K562 (cell line): ENCODE measurements at regions not wholly inside any gene's neighbourhood (a gene's known extent, or its start where the extent isn't known, plus 50 kb on each side); places are given as distances from the start of the nearest gene placed in this dataset.

Experiments
- ATAC-seq: fragments of 200-7000 bp; cut with Tn5 transposase; 3 replicates; pipeline ENCODE4 v1.9.1; 2020; ENCODE audit warnings: moderate library complexity
- BruUV-seq: library from RNA; stranded (reverse); fragments of 400-500 nt; replicated peaks from 2 replicates; lab custom pipeline; 2021; lab: Mats Ljungman, UMichigan
- CTCF ChIA-PET: fragments of 300-600 bp; formaldehyde crosslinking; extraction: SDS; loops from one replicate; lab custom pipeline; 2021; ENCODE audit warnings: low intra/inter-chr PET ratio; lab: Yijun Ruan, JAX
- POLR2A ChIA-PET: fragments of 300-600, 350-650 bp; sonication (Branson Sonifier 250); formaldehyde crosslinking; extraction: SDS; loops from one replicate; lab custom pipeline; 2021; ENCODE audit warnings: antibody characterized with exemption, inconsistent platforms; lab: Yijun Ruan, JAX
- DNase-seq, 4 experiments: peaks; one replicate each; pipeline versions ENCODE4 v3.0.0 to v3.0.0-alpha.2; 2011 to 2018; ENCODE audit warnings: low spot score in 3 of 4, mixed read lengths in 3 of 4; ENCODE audit errors: extremely low read depth in 1 of 4
- FAIRE-seq: peaks from 2 replicates; lab custom pipeline; 2011; peaks lifted over from hg19 to GRCh38; lab: Jason Lieb, UNC
- H2AFZ ChIP-seq: 2 replicates; pipeline ENCODE4 v1.6.0; 2011; ENCODE audit warnings: low read depth, low read length, control low read depth, inconsistent platforms
- H3K27ac ChIP-seq: fragments of 200-600 bp; 3 replicates; pipeline ENCODE4 v1.8.0; 2011; ENCODE audit warnings: low read depth, mild to moderate bottlenecking, control low read depth, inconsistent platforms, low read length, moderate library complexity, mixed read lengths; ENCODE audit errors: extremely low read depth
- H3K27me3 ChIP-seq, 2 experiments: fragments of 300-600 bp in 1 of 2; 2 replicates in 1 of 2; 3 replicates in 1 of 2; pipeline versions ENCODE4 v1.6.0 to v1.8.0; 2011; ENCODE audit warnings: inconsistent platforms in 2 of 2, low read length in 2 of 2, mild to moderate bottlenecking in 1 of 2, mixed read lengths in 1 of 2, moderate library complexity in 1 of 2; ENCODE audit not compliant: control insufficient read depth in 2 of 2, insufficient read depth in 2 of 2
- H3K36me3 ChIP-seq: fragments of 300-600 bp; 3 replicates; pipeline ENCODE4 v1.8.0; 2011; ENCODE audit warnings: mild to moderate bottlenecking, low read length, inconsistent platforms; ENCODE audit not compliant: control insufficient read depth, insufficient read depth
- H3K4me1 ChIP-seq, 2 experiments: fragments of 200-600 bp in 1 of 2; replicated peaks in 1 of 2; 2 replicates in 1 of 2; 3 replicates in 1 of 2; pipeline versions ENCODE4 v1.5.1 to v1.8.0; 2011; ENCODE audit warnings: inconsistent platforms in 2 of 2, low read length in 2 of 2, mild to moderate bottlenecking in 1 of 2, mixed read lengths in 1 of 2, moderate library complexity in 1 of 2; ENCODE audit not compliant: control insufficient read depth in 2 of 2, insufficient read depth in 2 of 2
- H3K4me2 ChIP-seq: 2 replicates; pipeline ENCODE4 v1.6.1; 2011; ENCODE audit warnings: low read length, control low read depth, inconsistent platforms, mixed read lengths; ENCODE audit not compliant: insufficient read depth
- H3K4me3 ChIP-seq: fragments of 200-600 bp; sonication (generic), shearing (Covaris generic); 2 replicates; pipeline ENCODE4 v1.5.1; 2016; ENCODE audit warnings: control low read depth, inconsistent platforms
- H3K79me2 ChIP-seq: fragments of 200-600 bp; 3 replicates; pipeline ENCODE4 v1.8.0; 2011; ENCODE audit warnings: low read length, inconsistent platforms; ENCODE audit not compliant: control insufficient read depth, insufficient read depth
- H3K9ac ChIP-seq, 2 experiments: 2 replicates each; pipeline versions ENCODE4 v1.6.0 to v1.6.1; 2011; ENCODE audit warnings: low read depth in 2 of 2, low read length in 2 of 2, control low read depth in 1 of 2, inconsistent platforms in 1 of 2, mild to moderate bottlenecking in 1 of 2, mixed read lengths in 1 of 2; ENCODE audit not compliant: insufficient read depth in 1 of 2
- H3K9me1 ChIP-seq: one replicate; pipeline ENCODE4 v1.6.0; 2011; ENCODE audit warnings: inconsistent platforms, mild to moderate bottlenecking, low read length, moderate library complexity; ENCODE audit not compliant: control insufficient read depth, insufficient read depth
- H3K9me3 ChIP-seq: replicated peaks from 2 replicates; pipeline ENCODE4 v1.5.1; 2011; ENCODE audit warnings: low read depth, low read length, inconsistent platforms; ENCODE audit not compliant: control insufficient read depth, insufficient read depth
- H4K20me1 ChIP-seq: replicated peaks from 2 replicates; pipeline ENCODE4 v1.6.1; 2011; ENCODE audit warnings: low read length, inconsistent platforms, mixed read lengths; ENCODE audit not compliant: control insufficient read depth, insufficient read depth
- FOXJ2 ChIP-seq: fragments of 200-800 bp; sonication (Bioruptor generic); IDR thresholded peaks from 2 replicates; pipeline ENCODE4 v1.6.1; 2016; ENCODE audit warnings: missing genetic modification characterization, missing compliant biosample characterization
- HNRNPUL1 ChIP-seq: fragments of 200-400 bp; formaldehyde crosslinking; IDR thresholded peaks from 2 replicates; pipeline ENCODE4 v1.6.1; 2017; ENCODE audit warnings: low read length
- IFI16 ChIP-seq: fragments of 250-450 bp; sonication (Bioruptor Pico); IDR thresholded peaks from 2 replicates; pipeline ENCODE4 v2.1.2; 2022; ENCODE audit warnings: mild to moderate bottlenecking, inconsistent platforms
- KLF13 ChIP-seq: fragments of 450-650 bp; IDR thresholded peaks from 2 replicates; pipeline ENCODE4 v1.6.1; 2016; ENCODE audit warnings: missing genetic modification characterization, low read depth, mild to moderate bottlenecking, missing compliant biosample characterization, moderate library complexity, borderline replicate concordance
- REST ChIP-seq, 2 experiments: fragments of 450-650 bp; formaldehyde crosslinking in 1 of 2; IDR thresholded peaks; 2 replicates each; pipeline versions ENCODE4 v1.4.0 to v1.6.1; 2014 to 2020; ENCODE audit warnings: mild to moderate bottlenecking in 2 of 2, borderline replicate concordance in 1 of 2, low read depth in 1 of 2
- RNF219 ChIP-seq: fragments of 250-450 bp; sonication (Bioruptor Pico); IDR thresholded peaks from 2 replicates; pipeline ENCODE4 v1.5.0; 2022; ENCODE audit warnings: mild to moderate bottlenecking
- SUPT5H ChIP-seq: fragments of 450-650 bp; IDR thresholded peaks from 2 replicates; pipeline ENCODE4 v1.6.1; 2016
- ZBTB5 ChIP-seq: fragments of 450-650 bp; IDR thresholded peaks from 2 replicates; pipeline ENCODE4 v1.6.1; 2017; ENCODE audit warnings: antibody characterized with exemption
- ZC3H8 ChIP-seq: fragments of 450-650 bp; IDR thresholded peaks from 2 replicates; pipeline ENCODE4 v1.6.1; 2017
- ZNF232 ChIP-seq: sonication (generic); formaldehyde crosslinking; IDR thresholded peaks from 2 replicates; pipeline ENCODE4 v1.8.0; 2022; ENCODE audit warnings: mild to moderate bottlenecking, missing genetic modification reagents
- ZNF511 ChIP-seq: sonication (generic); formaldehyde crosslinking; IDR thresholded peaks from 2 replicates; pipeline ENCODE4 v1.8.0; 2022; ENCODE audit warnings: mild to moderate bottlenecking, missing genetic modification reagents
- WGBS: fragments of 100-300 bp; shearing (Covaris generic); methylation state at CpG from one replicate; pipeline ENCODE4 v1.1.6; 2016; ENCODE audit warnings: low coverage, mixed read lengths; ENCODE audit not compliant: insufficient coverage; ENCODE audit errors: missing lambda C conversion rate; 5-methylcytosine and 5-hydroxymethylcytosine counted together
- in situ Hi-C: fragments of 300-500 bp; cut with MboI; formaldehyde crosslinking; loops from 4 replicates; pipeline ENCODE4 v1.15.0; 2018; ENCODE audit warnings: inconsistent platforms, mixed read lengths
- intact Hi-C: fragments of 100-400 bp; cut with micrococcal nuclease; formaldehyde crosslinking; loops from 2 replicates; pipeline ENCODE4 v1.14.2; 2022

- WGBS = 2% methylated on average over 5 of the region's 5 CpGs
- Histone ChIP-seq H4K20me1 (no peaks in the 10 kb centered on the region), H3K9ac (no peak overlapping the region), H3K9me1 (no peaks in the 10 kb centered on the region), H3K36me3 (no peaks in the 10 kb centered on the region), H3K4me3 (no peak overlapping the region), H2AFZ (no peak overlapping the region), H3K9me3 (no peaks in the 10 kb centered on the region), H3K27ac (no peak overlapping the region), H3K4me1 (no peaks in the 10 kb centered on the region), H3K27me3 (no peaks in the 10 kb centered on the region), H3K4me2 (no peak overlapping the region), H3K79me2 (no peaks in the 10 kb centered on the region)
- in situ Hi-C loops = no loop called here
- no peak for ATAC-seq
- DNase-seq = no peak
- FAIRE-seq = no peak
- POLR2A ChIA-PET = no interaction called here
- no TSS peak for BruUV-seq
- CTCF ChIA-PET = no interaction called here
- intact Hi-C loops = no loop called here
- TF ChIP-seq ZBTB5 = no peak
- no peak for TF ChIP-seq ZNF232
- TF ChIP-seq HNRNPUL1 = no peak
- TF ChIP-seq IFI16 (CRISPR knock-in tag) = no peak
- TF ChIP-seq ZNF511 (CRISPR knock-in tag) = no peak
- TF ChIP-seq REST (IDR thresholded peaks at IDR 0.05; ENCODE audit: borderline replicate concordance) = no peak
- TF ChIP-seq REST (CRISPR knock-in tag; IDR thresholded peaks at IDR 0.05; ENCODE audit: low read depth) = no peak
- no peak for TF ChIP-seq RNF219 (CRISPR knock-in tag)
- TF ChIP-seq ZC3H8 = no peak
- no peak for TF ChIP-seq KLF13 (tag)
- no peak for TF ChIP-seq SUPT5H
- no peak for TF ChIP-seq FOXJ2 (tag)
These were observed 68.1 kb downstream of the TEKT4 start for GRCh38 chr2:94939349-94939748.
